ENCODE measurements at regions not wholly inside any gene's neighbourhood (a gene's known extent, or its start where the extent isn't known, plus 50 kb on each side); places are given as distances from the start of the nearest gene placed in this dataset.

GRCh38 chr2:186959486-186959885 is 110.5 kb upstream of the ZSWIM2 start:
- H3K27me3 ChIP-seq (replicated peaks) = no peaks in the 10 kb centered on the region
- in situ Hi-C loops (cut with HindIII; ENCODE audit: low pct_ligation_motif_present, low sequenced_read_pairs) = no loop called here
- no peaks in the 10 kb centered on the region for H3K36me3 ChIP-seq (replicated peaks)
- no peak for TF ChIP-seq CTCF (IDR thresholded peaks at IDR 0.05; ENCODE audit: low read depth, low read length, missing control alignments)
- no peak for DNase-seq
- no peak overlapping the region for H3K4me3 ChIP-seq (ENCODE audit: low read depth, low read length)
- no peak overlapping the region for H3K27ac ChIP-seq

GRCh38 chr2:186950694-186951093 is 101.7 kb upstream of the ZSWIM2 start:
- TF ChIP-seq CTCF (IDR thresholded peaks at IDR 0.05; ENCODE audit: low read depth, low read length, missing control alignments) = no peak
- Histone ChIP-seq H3K27ac (no peak overlapping the region), H3K4me3 (ENCODE audit: low read depth, low read length) (no peak overlapping the region), H3K27me3 (replicated peaks) (no peaks in the 10 kb centered on the region), H3K36me3 (replicated peaks) (no peaks in the 10 kb centered on the region)
- in situ Hi-C loops (cut with HindIII; ENCODE audit: low pct_ligation_motif_present, low sequenced_read_pairs) = no loop called here
- DNase-seq = no peak

GRCh38 chr2:186949726-186950256 is 100.8 kb upstream of the ZSWIM2 start:
- in situ Hi-C loops (cut with HindIII; ENCODE audit: low pct_ligation_motif_present, low sequenced_read_pairs) = no loop called here
- DNase-seq = no peak
- Histone ChIP-seq H3K36me3 (replicated peaks) (no peaks in the 10 kb centered on the region), H3K27ac (no peak overlapping the region), H3K4me3 (ENCODE audit: low read depth, low read length) (no peak overlapping the region), H3K27me3 (replicated peaks) (no peaks in the 10 kb centered on the region)
- TF ChIP-seq CTCF (IDR thresholded peaks at IDR 0.05; ENCODE audit: low read depth, low read length, missing control alignments) = no peak

GRCh38 chr2:186947516-186947915 is 98.5 kb upstream of the ZSWIM2 start:
- H3K27me3 ChIP-seq (replicated peaks) = no peaks in the 10 kb centered on the region
- TF ChIP-seq CTCF (IDR thresholded peaks at IDR 0.05; ENCODE audit: low read depth, low read length, missing control alignments) = no peak
- H3K36me3 ChIP-seq (replicated peaks) = no peaks in the 10 kb centered on the region
- in situ Hi-C loops (cut with HindIII; ENCODE audit: low pct_ligation_motif_present, low sequenced_read_pairs) = no loop called here
- H3K4me3 ChIP-seq (ENCODE audit: low read depth, low read length) = no peak overlapping the region
- no peak for DNase-seq
- no peak overlapping the region for H3K27ac ChIP-seq

- no peak for DNase-seq
- in situ Hi-C loops (cut with HindIII; ENCODE audit: low pct_ligation_motif_present, low sequenced_read_pairs) = no loop called here
- no peaks in the 10 kb centered on the region for H3K36me3 ChIP-seq (replicated peaks)
- no peak for TF ChIP-seq CTCF (IDR thresholded peaks at IDR 0.05; ENCODE audit: low read depth, low read length, missing control alignments)
- no peaks in the 10 kb centered on the region for H3K27me3 ChIP-seq (replicated peaks)
- H3K27ac ChIP-seq = no peak overlapping the region
- no peak overlapping the region for H3K4me3 ChIP-seq (ENCODE audit: low read depth, low read length)
Measured at GRCh38 chr2:186946896-186947467, 98.0 kb upstream of the ZSWIM2 start.

GRCh38 chr2:186941853-186942252 is 92.9 kb upstream of the ZSWIM2 start:
- no peak overlapping the region for H3K4me3 ChIP-seq (ENCODE audit: low read depth, low read length)
- DNase-seq = no peak
- in situ Hi-C loops (cut with HindIII; ENCODE audit: low pct_ligation_motif_present, low sequenced_read_pairs) = no loop called here
- no peaks in the 10 kb centered on the region for H3K36me3 ChIP-seq (replicated peaks)
- no peak for TF ChIP-seq CTCF (IDR thresholded peaks at IDR 0.05; ENCODE audit: low read depth, low read length, missing control alignments)
- H3K27ac ChIP-seq = no peak overlapping the region
- H3K27me3 ChIP-seq (replicated peaks) = no peaks in the 10 kb centered on the region

Measured in brain microvascular endothelial cell (primary cell).